CD4-positive, alpha-beta T cell treated with Interleukin-4 for 4 hours (primary cell): ENCODE measurements at regions not wholly inside any gene's neighbourhood (a gene's known extent, or its start where the extent isn't known, plus 50 kb on each side); places are given as distances from the start of the nearest gene placed in this dataset.
"Not testable (repeated sequence)": the region's sequence is repeated elsewhere in the genome, so short reads cannot be mapped to it uniquely, and the experiment has no call there.

ENCODE experiments used
- DNase-seq: peaks from one replicate; pipeline ENCODE4 v3.0.0-alpha.2; 2020

DNA sequence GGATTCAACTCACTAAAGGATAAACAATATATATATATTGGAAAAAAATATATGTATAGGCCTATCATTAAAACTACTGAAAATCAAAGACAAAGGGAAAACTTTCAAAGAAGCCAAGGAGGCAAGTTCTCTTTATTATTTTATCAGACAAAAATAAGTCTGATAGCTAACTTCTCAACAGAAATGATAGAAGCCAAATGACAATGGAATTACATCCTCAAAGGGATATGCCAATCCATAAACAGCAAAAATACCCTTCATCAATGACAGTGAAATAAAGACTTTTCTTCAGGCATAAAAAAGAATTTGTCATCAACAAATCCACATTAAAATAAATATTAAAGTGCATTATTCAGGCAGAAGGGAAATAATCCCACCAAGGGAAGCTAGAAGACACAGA, 393.4 kb downstream of the ZFHX3 start:
- DNase-seq, result no peak

DNA sequence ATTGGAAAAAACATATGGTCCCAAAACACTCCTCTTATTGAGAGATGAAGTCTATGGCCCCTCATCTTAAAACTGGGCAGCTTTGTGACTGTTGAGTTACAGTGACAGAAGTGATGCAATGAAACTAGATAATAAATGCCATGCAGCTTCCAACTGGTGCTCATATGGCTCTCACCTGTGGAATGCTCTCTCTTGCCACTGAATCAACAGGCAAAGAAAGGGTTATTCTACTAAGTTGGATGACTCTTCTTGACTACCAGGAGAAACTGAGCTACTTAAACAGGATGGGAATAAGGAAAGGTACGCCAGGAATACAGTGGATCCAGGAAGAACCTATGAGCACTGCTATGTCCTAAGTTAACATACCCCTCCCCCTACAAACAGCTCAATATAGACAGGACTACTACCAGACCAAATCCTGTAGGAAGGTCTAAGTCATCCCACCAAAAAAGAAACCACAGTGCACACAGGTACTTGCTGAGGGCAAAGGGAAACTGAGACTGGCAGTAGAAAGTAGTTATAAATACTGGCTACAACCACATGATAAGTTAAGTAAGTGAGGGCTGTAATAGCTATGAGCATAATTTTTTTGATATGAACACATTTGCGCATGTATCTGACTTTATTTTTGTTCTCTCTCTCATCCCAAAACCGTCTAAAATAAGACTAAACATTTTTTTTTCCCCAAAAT, 398.5 kb downstream of the ZFHX3 start:
- no peak for DNase-seq

DNA sequence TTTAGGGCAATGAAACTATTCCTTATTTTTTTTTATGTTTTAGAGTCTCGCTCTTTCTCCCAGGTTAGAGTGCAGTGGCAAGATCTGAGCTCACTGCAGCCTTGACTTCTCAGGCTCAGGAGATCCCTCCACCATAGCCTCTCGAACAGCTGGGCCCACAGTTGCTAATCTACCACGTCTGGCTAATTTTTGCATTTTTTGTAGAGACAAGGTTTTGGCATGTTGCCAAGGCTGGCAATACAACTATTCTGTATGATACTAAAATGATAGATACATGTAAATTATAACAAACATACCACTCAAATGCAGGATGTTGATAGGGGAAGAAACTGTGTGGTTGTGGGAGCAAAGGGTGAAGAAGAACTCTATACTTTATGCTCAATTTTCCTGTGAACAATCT, 401.3 kb downstream of the ZFHX3 start:
- no peak for DNase-seq

DNA sequence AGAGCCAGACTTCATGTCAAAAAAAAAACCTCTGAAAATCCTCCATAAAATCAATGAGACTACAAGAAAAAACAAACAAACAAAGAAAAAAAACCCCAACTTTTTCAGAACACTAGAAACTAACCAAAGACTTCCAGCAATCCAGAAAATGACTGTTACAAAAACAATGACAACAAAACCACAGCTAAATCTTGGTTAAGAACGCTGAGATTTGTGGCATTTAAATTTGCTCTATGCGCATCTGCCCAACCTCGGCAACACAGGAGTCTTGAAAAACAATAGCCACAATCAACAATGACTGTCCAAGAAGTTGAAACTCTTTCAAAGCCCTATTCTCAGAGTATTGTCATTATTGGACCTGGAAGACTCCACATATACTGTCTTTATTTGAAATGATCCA, 402.4 kb downstream of the ZFHX3 start:
- no peak for DNase-seq

DNA sequence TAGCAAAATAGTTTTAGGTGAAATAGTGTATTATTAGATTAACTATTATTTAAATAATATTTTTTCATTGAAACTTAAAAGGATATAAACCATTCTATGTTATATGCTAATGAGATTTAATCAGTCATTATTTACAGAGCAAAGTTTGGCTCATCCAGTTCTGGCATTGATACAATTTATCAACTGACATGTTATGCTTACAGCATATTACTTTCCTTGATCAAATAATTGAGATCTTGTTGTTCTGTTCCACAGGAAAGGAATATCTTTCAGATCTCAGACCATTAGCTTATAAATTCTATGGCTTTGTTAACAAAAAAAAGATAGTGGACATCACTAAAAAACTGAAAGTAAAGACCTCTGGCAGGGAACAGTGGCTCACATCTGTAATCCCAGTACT, 403.0 kb downstream of the ZFHX3 start:
- no peak for DNase-seq

DNA sequence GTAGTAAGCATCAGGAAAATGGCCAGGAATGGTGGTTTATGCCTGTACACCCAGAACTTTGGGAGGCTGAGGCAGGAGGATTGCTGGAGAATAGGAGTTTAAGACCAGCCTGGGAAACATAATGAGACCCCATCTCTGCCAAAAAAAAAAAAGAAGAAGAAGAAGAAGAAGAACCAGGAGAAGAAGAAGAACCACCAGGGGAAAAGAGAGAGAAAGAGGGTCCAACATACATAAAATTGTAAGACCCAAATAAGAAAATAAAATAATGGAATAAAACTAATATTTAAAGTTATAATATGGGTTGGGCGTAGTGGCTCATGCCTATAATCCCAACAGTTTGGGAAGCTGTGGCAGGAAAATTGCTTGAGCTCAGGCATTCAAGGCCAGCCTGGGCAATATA, 408.4 kb downstream of the ZFHX3 start:
- no peak for DNase-seq

DNA sequence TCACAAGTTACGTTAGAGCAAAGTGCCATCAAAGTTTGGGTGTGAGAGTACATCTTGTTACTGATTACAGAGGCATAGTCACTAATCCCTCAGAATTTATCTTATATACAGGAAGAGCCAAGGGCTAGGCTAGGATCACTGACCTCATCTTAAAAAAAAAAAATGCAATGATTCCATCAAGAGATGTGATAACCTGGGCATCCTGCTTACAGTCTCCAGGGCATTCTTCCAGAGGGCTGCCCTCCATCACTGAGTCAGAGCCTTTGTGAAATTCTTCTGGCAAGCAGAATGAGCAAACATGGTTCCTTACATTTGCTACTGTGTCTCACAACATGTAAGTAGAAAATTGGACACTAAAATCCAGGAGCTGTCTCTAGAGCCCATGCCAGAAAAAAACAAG, 410.6 kb downstream of the ZFHX3 start:
- no peak for DNase-seq

DNA sequence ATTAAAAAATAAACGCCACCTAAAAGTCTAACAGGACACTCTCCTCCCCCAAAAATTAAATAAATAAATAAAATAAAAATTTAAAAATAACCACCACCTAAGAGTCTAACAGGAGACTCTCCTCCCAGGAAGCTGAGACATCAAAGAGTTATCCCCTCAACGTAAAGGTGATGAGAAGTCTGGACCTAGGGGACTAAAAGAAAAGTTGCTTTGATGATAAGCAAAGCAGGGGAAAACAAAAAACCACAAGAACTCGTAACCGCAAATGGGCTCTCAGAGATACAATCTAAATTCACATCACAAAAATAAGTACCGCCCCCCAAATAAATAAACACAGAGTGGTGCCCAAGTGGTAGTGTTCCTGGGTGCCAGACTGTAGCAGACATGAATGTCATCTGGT, 412.2 kb downstream of the ZFHX3 start:
- no peak for DNase-seq

DNA sequence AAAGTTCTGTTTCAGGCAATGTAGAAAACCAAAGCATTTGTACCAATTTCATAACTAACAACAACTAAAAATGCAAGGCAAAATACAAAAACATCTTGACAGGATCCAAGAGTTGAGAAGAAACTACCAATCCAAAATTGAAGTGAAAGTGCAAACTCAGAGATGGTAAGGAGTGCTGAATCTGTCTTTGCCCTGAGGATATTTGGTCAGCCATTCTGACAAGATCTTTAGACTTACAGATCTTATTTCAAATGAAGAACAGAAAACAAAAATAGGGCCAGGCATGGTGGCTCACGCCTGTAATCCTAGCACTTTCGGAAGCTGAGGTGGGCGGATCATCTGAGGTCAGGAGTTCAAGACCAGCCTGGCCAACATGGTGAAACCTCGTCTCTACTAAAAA, 412.8 kb downstream of the ZFHX3 start:
- DNase-seq, result no peak

DNA sequence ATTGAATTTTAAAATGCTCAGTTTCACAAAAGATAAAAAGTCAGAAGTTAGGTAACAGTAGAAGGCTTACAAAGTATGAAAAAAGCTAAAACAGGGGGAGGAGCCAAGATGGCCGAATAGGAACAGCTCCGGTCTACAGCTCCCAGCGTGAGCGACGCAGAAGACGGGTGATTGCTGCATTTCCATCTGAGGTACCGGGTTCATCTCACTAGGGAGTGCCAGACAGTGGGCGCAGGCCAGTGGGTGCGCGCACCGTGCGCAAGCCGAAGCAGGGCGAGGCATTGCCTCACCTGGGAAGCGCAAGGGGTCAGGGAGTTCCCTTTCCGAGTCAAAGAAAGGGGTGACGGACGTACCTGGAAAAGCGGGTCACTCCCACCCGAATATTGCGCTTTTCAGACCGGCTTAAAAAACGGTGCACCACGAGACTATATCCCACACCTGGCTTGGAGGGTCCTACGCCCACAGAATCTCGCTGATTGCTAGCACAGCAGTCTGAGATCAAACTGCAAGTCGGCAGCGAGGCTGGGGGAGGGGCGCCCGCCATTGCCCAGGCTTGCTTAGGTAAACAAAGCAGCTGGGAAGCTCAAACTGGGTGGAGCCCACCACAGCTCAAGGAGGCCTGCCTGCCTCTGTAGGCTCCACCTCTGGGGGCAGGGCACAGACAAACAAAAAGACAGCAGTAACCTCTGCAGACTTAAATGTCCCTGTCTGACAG, 420.6 kb downstream of the ZFHX3 start:
- DNase-seq, result not testable (repeated sequence)

DNA sequence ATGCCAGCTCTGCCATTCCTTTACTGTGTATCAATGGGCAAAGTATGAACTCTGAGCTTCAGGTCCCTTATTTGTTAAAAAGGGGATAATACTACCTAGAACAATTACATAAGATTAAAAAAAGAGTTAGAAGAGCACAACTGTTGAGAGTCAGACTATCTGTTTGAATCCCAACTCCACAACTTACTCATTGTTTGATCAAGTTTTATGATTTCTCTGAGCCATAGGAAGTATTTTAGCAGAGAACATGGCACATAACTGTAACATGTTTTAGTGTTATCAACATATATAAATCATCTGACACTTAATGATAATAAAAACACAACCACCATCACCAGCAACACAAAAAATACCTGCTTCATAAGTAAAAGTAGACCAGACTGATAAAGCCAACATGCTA, 421.3 kb downstream of the ZFHX3 start:
- no peak for DNase-seq

DNA sequence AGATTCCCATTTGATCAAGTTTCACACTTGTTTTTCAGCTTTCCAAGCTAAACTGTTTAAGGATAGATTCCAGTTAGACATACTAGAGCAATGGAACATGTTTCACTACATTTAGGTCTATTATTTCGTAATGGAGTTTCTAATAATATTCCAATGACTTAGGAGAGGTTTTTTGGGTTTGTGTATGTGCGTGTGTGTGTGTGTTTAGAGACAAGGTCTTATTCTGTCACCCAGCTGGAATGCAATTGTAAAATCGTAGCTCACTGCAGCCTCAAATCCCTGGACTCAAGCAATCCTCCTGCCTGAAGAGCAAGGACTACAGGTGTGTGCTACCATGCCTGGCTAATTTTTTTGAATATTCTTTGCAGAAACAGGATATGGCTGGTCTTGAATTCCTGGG, 426.3 kb downstream of the ZFHX3 start:
- no peak for DNase-seq

DNA sequence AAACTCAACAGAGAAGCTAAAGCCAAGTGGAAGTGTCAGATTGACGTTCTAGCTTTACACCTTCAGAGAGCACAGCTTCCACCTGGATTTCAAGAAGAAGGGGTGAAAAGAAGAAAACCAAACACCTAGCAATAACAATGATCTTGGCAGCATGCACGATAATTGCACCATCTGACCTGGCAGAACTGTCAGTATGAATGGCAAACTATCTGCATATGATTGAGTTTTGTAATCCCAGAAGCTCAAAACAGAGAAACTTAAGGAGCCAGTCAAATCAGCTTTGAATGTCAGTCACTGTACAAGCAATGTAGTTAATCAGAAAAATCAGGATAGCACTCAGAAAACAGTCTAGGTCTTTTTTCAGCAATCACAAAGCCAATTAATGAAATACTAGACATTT, 427.1 kb downstream of the ZFHX3 start:
- DNase-seq, result no peak

DNA sequence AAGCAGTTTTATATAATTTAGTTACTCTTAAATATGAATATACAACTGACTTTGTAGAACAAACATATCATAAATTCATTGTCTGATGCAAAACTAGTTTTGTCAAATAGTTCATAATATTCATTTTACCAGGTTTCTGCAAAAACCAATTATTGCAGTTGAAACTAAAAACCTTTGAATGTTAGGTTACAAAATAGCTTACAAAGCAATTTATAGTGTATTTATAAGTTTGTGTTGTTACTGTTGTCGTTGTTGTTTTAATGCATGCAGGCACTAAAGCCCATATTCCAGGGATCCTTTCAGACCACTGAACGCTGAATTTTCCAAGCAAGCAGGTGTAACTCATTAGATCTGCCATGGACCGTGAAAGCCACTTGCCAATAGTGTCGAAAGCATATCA, 427.6 kb downstream of the ZFHX3 start:
- no peak for DNase-seq

DNA sequence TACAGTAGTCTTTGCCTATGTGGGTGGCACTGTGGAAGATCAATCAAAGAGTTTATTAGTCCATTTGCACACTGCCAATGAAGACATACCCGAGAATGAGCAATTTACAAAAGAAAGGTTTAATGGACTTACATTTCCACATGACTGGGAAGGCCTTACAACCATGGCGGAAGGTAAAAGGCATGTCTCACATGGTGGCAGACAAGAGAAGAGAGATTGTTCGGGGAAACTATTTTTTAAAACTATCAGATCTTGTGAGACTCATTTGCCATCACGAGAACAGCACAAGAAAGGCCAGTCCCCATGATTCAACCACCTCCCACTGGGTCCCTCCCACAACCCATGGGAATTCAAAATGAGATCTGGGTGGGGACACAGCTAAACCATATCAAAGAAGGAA, 432.1 kb downstream of the ZFHX3 start:
- DNase-seq, result no peak

DNA sequence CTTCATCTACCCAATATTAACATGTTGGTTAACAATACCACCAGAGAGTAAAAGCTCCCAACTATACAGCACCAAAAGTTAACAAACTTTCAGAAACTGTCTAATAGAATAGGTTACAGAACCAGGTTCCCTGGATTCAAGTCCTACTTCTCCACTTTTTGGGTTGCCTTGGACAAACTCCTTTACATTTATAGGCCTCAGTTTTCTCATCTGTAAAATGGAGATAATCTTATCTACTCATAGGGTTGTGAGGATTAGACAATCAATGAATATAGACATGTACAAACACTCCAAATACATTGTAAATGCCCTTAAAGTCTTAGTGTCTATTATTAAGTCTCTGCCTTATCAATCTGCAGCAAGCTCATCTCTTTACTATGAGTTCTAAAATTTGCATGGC, 435.2 kb downstream of the ZFHX3 start:
- DNase-seq, result no peak

DNA sequence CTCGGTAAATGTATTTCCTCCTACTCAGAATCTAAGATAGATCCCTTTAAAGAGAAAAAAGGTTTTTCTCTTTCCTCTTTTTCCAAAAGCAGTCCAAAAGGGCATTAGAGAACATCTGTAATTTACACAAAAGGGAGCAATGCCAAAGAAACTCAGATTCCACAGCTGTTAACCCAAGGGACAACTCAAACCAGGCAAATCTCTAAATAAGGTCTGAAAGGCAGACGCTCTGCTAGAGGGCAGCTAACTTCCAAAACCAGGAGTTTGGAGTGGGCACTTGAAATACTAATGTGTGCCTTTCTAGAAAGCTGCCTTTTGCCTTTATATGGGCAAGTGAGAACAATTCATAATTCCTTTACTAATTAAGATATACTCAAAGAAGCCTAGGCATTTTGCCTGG, 435.7 kb downstream of the ZFHX3 start:
- DNase-seq, result no peak

DNA sequence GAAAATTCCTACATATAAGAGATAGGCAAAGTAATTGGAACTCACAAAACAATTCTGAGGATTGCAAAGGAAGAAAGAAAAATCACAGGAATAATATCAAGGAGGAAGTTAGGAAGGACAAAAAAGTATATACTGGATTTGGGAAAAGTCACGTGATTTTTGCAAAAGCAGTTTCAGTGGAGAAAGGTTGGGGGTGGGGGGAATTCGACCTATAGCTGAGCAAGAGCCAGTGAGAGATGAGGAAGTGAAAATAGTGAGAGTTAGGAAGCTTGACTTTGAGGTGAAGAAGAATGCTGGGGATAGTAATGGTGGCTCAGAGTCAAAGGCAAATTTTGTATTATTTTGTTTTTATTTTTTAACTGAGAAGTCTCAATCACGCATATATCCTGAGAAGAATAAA, 438.0 kb upstream of the PMFBP1 start:
- no peak for DNase-seq

DNA sequence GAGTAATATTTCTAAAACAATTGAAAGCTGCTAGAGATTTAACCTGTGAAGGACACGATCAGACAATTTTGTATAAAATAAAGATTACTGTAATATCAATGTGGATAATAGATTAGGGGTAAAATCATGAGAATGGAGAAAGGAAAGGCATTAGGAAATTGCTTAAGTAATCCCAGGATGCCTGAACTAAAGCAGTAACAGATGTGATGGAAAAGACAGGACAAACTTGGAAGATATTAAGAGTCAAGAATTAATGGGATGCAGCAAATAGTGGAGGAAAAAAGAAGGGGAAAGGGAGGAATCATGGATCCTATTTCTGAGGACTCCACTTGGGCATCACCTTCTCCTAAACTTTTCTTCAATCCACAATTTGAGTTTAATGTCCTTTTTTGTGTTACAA, 437.1 kb upstream of the PMFBP1 start:
- no peak for DNase-seq

DNA sequence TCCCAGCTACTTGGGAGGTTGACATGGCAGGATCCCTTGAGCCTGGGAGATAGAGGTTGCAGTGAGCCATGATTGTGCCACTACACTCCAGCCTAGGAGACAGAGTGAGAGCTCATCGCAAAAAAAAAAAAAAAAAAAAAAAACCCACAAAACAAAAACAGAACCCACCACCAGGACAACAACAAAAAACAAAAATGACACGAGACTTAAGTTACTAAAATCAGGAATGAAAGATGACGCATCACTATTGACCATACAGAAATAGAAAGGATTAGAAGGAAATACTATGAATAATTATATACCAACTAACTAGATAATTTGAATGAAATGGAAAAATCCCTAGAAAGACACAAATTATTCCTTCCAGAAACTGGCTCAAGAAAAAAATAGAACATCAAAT, 432.4 kb upstream of the PMFBP1 start:
- DNase-seq, result no peak

DNA sequence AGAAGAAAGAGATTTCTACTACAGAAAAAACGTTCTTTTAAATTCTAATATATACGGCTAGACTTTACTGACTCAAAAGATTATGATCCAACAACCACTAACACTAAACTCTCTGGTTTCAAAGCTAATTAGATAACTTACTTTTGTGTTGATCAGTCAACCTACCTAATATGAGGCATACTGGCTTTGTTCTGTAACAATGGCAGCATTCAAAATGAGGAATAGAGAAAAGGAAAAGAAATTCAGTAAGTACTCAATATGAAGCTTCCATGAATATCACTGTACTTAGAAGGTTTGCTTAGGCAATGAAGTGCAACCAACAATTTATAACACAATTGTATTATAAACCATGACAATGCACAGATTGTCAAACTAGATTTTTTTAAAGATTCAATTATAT, 430.5 kb upstream of the PMFBP1 start:
- no peak for DNase-seq

DNA sequence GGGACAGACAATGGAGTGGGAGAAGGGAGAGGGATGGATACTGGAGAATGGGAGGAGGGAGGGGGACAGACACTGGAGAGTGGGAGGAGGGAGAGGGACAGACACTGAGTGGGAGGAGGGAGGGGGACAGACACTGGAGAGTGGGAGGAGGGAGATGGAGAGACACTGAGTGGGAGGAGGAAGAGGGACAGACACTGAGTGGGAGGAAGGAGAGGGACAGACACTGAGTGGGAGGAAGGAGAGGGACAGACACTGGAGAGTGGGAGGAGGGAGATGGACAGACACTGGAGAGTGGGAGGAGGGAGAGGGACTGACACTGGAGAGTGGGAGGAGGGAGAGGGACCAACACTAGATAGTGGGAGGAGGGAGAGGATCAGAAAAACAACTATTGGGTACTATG, 426.7 kb upstream of the PMFBP1 start:
- DNase-seq, result no peak

DNA sequence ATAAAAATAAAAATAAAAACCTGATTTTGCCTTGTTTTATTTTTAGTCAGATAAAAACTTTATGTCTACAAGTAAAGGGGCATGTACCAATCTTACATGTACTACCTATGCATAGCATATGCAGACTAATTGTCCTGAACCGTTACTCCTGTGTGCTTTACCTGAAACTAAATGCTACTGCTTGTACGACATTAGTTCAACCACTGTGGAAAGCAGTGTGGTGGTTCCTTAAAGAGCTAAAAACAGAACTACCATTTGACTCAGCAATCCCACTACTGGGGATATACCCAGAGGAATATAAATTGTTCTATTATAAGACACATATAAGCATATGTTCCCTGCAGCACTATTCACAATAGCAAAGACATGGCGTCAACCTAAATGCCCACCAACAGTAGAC, 426.0 kb upstream of the PMFBP1 start:
- DNase-seq, result no peak

DNA sequence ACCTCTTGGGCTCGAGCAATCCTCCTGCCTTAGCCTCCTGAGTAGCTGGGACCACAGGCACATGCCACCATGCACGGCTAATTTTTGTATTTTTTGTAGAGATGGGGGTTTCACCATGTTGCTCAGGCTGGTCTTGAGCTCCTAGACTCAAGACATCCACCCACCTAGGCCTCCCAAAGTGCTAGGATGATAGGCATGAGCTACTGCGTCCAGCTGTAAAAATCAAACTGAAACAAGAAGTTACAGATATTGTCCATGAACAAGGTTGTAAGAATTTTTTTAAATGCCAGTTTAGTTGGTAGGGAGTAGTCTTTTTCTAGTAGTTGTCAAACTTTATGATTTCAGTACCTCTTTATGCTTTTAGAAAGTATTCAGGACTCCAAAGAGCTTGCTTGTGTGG, 424.4 kb upstream of the PMFBP1 start:
- no peak for DNase-seq
